Psoas muscle (tissue), 7 donors: ENCODE measurements at regions not wholly inside any gene's neighbourhood (a gene's known extent, or its start where the extent isn't known, plus 50 kb on each side); places are given as distances from the start of the nearest gene placed in this dataset.

ENCODE experiments used
- ATAC-seq, 4 donors: fragments of 200-7000 bp; cut with Tn5 transposase; one replicate each; pipeline ENCODE4 v1.9.1; 2020; ENCODE audit warnings: moderate library complexity in 3 of 4, mild to moderate bottlenecking in 2 of 4
- DNase-seq, 2 donors: peaks; one replicate each; pipeline ENCODE4 v3.0.0-alpha.2; 2020
- H3K27ac ChIP-seq: fragments of 200-600 bp; one replicate; pipeline ENCODE4 v1.8.0; 2022
- H3K27me3 ChIP-seq, 3 donors: fragments of 200-600 bp in 1 of 3; one replicate each; pipeline versions ENCODE4 v1.6.1 to v1.8.0; 2013 to 2022; ENCODE audit warnings: low read length in 2 of 3, mild to moderate bottlenecking in 2 of 3, moderate library complexity in 1 of 3; ENCODE audit not compliant: insufficient read depth in 3 of 3
- H3K36me3 ChIP-seq, 2 donors: fragments of 200-600 bp in 1 of 2; one replicate each; pipeline versions ENCODE4 v1.6.1 to v1.8.0; 2013 to 2022; ENCODE audit warnings: low read depth in 1 of 2, mild to moderate bottlenecking in 1 of 2, moderate library complexity in 1 of 2; ENCODE audit not compliant: insufficient read depth in 1 of 2
- H3K4me1 ChIP-seq: fragments of 200-600 bp; one replicate; pipeline ENCODE4 v1.8.0; 2022
- H3K4me3 ChIP-seq: fragments of 200-600 bp; one replicate; pipeline ENCODE4 v1.8.0; 2022; ENCODE audit warnings: mild to moderate bottlenecking
- H3K9me3 ChIP-seq: fragments of 200-600 bp; one replicate; pipeline ENCODE4 v1.8.0; 2022
- WGBS, 3 donors: extraction: QIAGEN DNeasy Blood & Tissue Kit; methylation state at CpG; one replicate each; pipeline versions ENCODE4 v1.1.6 to v1.1.7; 2013; 5-methylcytosine and 5-hydroxymethylcytosine counted together
- intact Hi-C, 2 donors: fragments of 100-400 bp; cut with DNase I; formaldehyde crosslinking; loops; one replicate each; pipeline versions ENCODE4 v1.11.0 to v1.14.2; 2022
- TF ChIP-seq, protein P1 (sequence below): fragments of 200-600 bp; IDR thresholded peaks from one replicate; pipeline ENCODE4 v1.8.0; 2022; ENCODE audit warnings: antibody characterized with exemption
- donor health status: healthy with polysubstance abuse.
- donor health status: DM: no; HTN: no; CAD: no; lungs with moderate emphysema.
- donor health status: Bipolar disorder and iron deficiency.
- donor health status: healthy.
- donor health status: DM: yes; HTN: yes; CAD: no.
- donor health status: DM: no; HTN: no; CAD: no.
- donor health status: DM: yes; HTN: yes; CAD: no.

DNA sequence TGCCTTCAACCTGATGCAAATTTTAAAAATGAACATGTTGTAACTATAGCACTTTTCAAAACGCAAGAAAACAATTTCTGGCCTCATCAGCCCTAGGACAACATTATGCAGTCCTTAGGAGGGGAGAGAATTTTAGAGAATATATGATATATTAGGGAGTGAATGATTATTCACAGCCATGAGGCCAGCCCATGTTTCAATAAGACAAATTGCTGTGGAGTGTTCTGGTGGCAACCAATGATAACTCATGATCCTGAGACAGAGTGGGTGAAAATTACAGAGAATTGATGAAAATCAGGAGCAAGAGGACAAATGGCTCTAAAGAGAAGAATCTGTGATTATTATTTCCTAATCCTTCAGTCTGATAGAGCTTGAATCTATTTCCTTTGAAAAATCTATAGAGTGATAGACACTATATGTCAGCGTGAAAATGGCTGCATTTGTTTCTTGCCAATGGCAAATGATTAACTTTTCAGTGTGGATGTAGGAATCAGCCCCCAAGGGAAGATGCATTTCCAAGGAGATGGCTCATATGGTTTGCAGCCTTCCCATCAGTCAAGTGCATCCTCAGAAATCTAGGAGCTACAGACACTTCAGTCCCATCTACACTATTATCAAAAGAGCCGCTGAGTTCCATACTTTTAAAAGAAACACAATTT is 761.0 kb upstream of the ARRDC4 start:
- no peaks in the 10 kb centered on the region for H3K27me3 ChIP-seq
- H3K36me3 ChIP-seq: no peaks in the 10 kb centered on the region
- H3K4me1 ChIP-seq: no peaks in the 10 kb centered on the region
- TF ChIP-seq, protein P1, sequence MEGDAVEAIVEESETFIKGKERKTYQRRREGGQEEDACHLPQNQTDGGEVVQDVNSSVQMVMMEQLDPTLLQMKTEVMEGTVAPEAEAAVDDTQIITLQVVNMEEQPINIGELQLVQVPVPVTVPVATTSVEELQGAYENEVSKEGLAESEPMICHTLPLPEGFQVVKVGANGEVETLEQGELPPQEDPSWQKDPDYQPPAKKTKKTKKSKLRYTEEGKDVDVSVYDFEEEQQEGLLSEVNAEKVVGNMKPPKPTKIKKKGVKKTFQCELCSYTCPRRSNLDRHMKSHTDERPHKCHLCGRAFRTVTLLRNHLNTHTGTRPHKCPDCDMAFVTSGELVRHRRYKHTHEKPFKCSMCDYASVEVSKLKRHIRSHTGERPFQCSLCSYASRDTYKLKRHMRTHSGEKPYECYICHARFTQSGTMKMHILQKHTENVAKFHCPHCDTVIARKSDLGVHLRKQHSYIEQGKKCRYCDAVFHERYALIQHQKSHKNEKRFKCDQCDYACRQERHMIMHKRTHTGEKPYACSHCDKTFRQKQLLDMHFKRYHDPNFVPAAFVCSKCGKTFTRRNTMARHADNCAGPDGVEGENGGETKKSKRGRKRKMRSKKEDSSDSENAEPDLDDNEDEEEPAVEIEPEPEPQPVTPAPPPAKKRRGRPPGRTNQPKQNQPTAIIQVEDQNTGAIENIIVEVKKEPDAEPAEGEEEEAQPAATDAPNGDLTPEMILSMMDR: no peak
- 89 to 91% (median 91%) methylated on average over 3 of the region's 3 CpGs for WGBS, 3 donors
- ATAC-seq (no peak), DNase-seq (no peak)
- H3K9me3 ChIP-seq: no peaks in the 10 kb centered on the region
- H3K4me3 ChIP-seq: no peak overlapping the region
- no peak overlapping the region for H3K27ac ChIP-seq
- intact Hi-C loops: no loop called here

DNA sequence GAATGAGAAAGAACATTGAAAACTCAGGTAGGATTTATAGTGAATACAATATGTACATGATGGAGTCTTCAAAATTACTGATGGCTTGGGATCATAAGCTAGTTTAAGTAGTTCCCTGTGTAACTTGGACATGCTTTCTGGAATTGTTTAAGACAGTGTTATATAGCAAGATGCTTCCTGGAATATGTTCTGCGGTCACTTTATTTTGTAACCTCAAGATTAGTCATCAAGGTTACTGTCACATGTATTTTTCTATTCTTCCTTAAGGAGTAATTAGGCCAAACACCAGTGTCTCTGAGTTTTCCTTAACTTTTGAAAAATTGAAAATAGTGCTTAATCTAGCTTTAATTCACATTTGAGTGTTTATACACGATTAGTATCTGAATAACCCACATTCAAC is 760.3 kb upstream of the ARRDC4 start:
- intact Hi-C loops: no loop called here
- TF ChIP-seq, protein P1: no peak
- Histone ChIP-seq H3K27ac (no peak overlapping the region), H3K4me1 (no peaks in the 10 kb centered on the region), H3K4me3 (no peak overlapping the region), H3K9me3 (no peaks in the 10 kb centered on the region), H3K36me3 (no peaks in the 10 kb centered on the region), H3K27me3 (no peaks in the 10 kb centered on the region)
- DNase-seq (no peak), ATAC-seq (no peak)
- WGBS, 3 donors: 84 to 88% (median 86%) methylated on average over 2 of the region's 2 CpGs

DNA sequence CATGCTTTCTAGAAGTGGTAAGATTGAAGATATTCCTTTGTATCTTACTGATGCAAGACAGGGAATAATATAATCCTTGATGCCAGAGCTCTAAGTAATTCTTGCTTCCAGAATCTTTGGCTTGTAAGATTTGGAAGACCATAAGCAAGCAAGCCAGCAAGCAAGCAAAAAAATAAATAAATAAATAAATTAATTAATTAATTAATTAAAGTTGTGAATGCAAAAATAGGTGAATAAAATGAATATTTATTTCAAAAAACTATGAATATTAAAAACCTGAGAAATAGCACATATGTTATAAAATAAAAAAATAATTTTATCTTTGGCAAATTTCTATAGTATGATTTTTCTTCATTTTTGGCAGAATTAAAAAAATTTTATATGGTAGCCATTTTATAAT is 750.2 kb upstream of the ARRDC4 start:
- Histone ChIP-seq H3K27me3 (no peaks in the 10 kb centered on the region), H3K4me3 (no peak overlapping the region), H3K27ac (no peak overlapping the region), H3K9me3 (no peaks in the 10 kb centered on the region), H3K4me1 (no peaks in the 10 kb centered on the region), H3K36me3 (no peaks in the 10 kb centered on the region)
- intact Hi-C loops: no loop called here
- DNase-seq (no peak), ATAC-seq (no peak)
- TF ChIP-seq, protein P1: no peak

DNA sequence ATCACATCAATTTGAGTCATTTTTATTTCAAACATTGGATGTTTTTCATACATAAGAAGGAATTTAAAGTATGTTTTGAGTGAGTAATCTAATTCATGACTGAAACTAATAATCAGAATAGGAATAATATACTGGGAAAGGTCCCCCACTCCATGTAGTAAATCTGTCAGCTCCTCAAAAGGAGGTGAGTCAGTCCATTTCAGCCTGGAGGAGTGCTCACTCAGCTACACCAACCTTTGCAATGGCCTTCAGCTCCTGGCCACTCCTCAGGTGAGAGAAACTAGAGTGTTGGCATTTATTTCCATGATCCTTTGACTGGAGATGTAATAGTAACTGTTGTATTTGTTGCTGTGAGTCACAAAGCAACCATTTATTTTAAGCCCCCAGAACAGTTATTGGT is 744.9 kb upstream of the ARRDC4 start:
- TF ChIP-seq, protein P1: no peak
- no peaks in the 10 kb centered on the region for H3K27me3 ChIP-seq
- no peaks in the 10 kb centered on the region for H3K36me3 ChIP-seq
- H3K4me1 ChIP-seq: no peaks in the 10 kb centered on the region
- H3K4me3 ChIP-seq: no peak overlapping the region
- intact Hi-C loops: no loop called here
- no peaks in the 10 kb centered on the region for H3K9me3 ChIP-seq
- no peak overlapping the region for H3K27ac ChIP-seq
- ATAC-seq (no peak), DNase-seq (no peak)

DNA sequence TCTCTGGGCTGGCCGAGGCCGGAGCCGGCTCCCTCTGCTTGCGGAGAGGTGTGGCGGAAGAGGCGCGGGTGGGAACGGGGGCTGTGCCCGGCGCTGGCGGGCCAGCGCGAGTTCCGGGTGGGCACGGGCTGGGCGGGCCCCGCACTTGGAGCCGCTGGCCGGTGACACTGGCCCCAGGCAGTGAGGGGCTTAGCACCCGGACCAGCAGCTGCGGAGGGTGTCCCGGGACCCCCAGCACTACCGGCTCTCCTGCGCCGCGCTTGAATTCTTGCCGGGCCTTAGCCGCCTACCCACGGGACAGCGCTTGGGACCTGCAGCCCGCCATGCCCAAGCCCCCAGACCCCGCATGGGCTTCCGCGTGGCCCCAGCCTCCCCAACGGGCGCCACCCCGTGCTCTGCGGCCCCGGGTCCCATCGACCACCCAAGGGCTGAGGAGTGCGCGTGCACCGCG is 736.3 kb upstream of the ARRDC4 start:
- DNase-seq (peak; percentile 10 to 40), ATAC-seq (no peak)
- Histone ChIP-seq H3K9me3 (no peaks in the 10 kb centered on the region), H3K27me3 (no peaks in the 10 kb centered on the region), H3K36me3 (no peaks in the 10 kb centered on the region), H3K4me1 (no peaks in the 10 kb centered on the region), H3K4me3 (no peak overlapping the region), H3K27ac (no peak overlapping the region)
- intact Hi-C loops: no loop called here
- TF ChIP-seq, protein P1: no peak
- 96 to 98% (median 98%) methylated on average over 40 to 44 of the region's 44 CpGs for WGBS, 3 donors
